Inflammatory macrophage treated with lipopolysaccharide for 1 hour (primary cell): ENCODE measurements at regions not wholly inside any gene's neighbourhood (a gene's known extent, or its start where the extent isn't known, plus 50 kb on each side); places are given as distances from the start of the nearest gene placed in this dataset.
"Not testable (repeated sequence)": the region's sequence is repeated elsewhere in the genome, so short reads cannot be mapped to it uniquely, and the experiment has no call there.

Experiments
- DNase-seq, 2 donors: peaks; one replicate each; pipeline ENCODE4 v3.0.0-alpha.2; 2020 to 2022

GRCh38 chrX:21225643-21226042 lies 148.6 kb upstream of the CNKSR2 start:
- DNase-seq: no peak

- DNase-seq: not testable (repeated sequence)
These were observed 145.2 kb upstream of the CNKSR2 start for GRCh38 chrX:21228974-21229373.

GRCh38 chrX:21255032-21255618 lies 119.1 kb upstream of the CNKSR2 start:
- no peak for DNase-seq

GRCh38 chrX:21266949-21267348 lies 107.3 kb upstream of the CNKSR2 start:
- no peak for DNase-seq

GRCh38 chrX:21276736-21277433 lies 97.3 kb upstream of the CNKSR2 start:
- no peak for DNase-seq

- DNase-seq: no peak
These were observed 85.0 kb upstream of the CNKSR2 start for GRCh38 chrX:21289232-21289631.

GRCh38 chrX:21295246-21295820 lies 78.9 kb upstream of the CNKSR2 start:
- DNase-seq: no peak

GRCh38 chrX:21305799-21306336 lies 68.3 kb upstream of the CNKSR2 start:
- DNase-seq: no peak

GRCh38 chrX:21319323-21319722 lies 54.9 kb upstream of the CNKSR2 start:
- DNase-seq: no peak
